Progenitor cell of endocrine pancreas (in vitro differentiated cells): ENCODE measurements at regions not wholly inside any gene's neighbourhood (a gene's known extent, or its start where the extent isn't known, plus 50 kb on each side); places are given as distances from the start of the nearest gene placed in this dataset.

Experiments
- DNase-seq: peaks from one replicate; pipeline ENCODE4 v3.0.0; 2021; ENCODE audit warnings: low spot score; ENCODE audit not compliant: unreplicated experiment
- H3K27ac Mint-ChIP-seq: 2 replicates; pipeline ENCODE4 v1.8.0; 2021; ENCODE audit warnings: mild to moderate bottlenecking, moderate library complexity, mixed read lengths
- H3K27me3 Mint-ChIP-seq: 2 replicates; pipeline ENCODE4 v1.8.0; 2021; ENCODE audit warnings: mixed read lengths
- H3K36me3 Mint-ChIP-seq: 2 replicates; pipeline ENCODE4 v1.8.0; 2022; ENCODE audit warnings: mixed read lengths; ENCODE audit not compliant: insufficient read depth
- H3K4me1 Mint-ChIP-seq: 2 replicates; pipeline ENCODE4 v1.8.0; 2021; ENCODE audit warnings: low read depth, mixed read lengths
- H3K4me3 Mint-ChIP-seq: 2 replicates; pipeline ENCODE4 v1.8.0; 2021; ENCODE audit warnings: low read depth, mild to moderate bottlenecking, moderate library complexity, mixed read lengths
- H3K9me3 Mint-ChIP-seq: 2 replicates; pipeline ENCODE4 v1.8.0; 2021; ENCODE audit warnings: low read depth, mixed read lengths
- TF ChIP-seq, protein P1 (sequence below): fragments of 200-600 bp; sonication (generic); IDR thresholded peaks from one replicate; pipeline ENCODE4 v1.5.0; 2021; ENCODE audit warnings: antibody characterized with exemption, mild to moderate bottlenecking; ENCODE audit not compliant: unreplicated experiment

DNA sequence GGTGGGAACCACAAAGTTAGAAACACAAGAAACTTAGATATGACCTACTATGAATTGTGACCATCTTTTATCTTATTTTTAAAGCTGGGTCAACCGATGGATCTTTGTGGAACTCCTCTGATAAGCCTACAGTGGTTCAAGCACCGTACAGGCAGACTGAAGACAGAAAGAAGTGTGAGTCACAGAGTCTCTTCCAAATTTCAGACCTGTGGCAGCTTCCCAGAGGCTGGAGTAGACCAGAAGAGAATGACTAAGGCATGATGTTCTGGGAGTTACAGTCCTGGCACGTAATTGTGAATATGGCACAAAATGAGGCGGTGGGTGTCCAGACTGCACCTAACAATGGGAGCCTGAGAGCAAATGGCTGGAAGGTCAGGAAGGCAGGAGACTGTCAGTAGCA, 70.0 kb downstream of the LMO4 start:
- Mint-ChIP-seq H3K36me3 (no peaks in the 10 kb centered on the region), H3K4me3 (no peak overlapping the region), H3K27ac (no peak overlapping the region), H3K9me3 (no peaks in the 10 kb centered on the region), H3K4me1 (no peaks in the 10 kb centered on the region), H3K27me3 (no peaks in the 10 kb centered on the region)
- TF ChIP-seq, protein P1, sequence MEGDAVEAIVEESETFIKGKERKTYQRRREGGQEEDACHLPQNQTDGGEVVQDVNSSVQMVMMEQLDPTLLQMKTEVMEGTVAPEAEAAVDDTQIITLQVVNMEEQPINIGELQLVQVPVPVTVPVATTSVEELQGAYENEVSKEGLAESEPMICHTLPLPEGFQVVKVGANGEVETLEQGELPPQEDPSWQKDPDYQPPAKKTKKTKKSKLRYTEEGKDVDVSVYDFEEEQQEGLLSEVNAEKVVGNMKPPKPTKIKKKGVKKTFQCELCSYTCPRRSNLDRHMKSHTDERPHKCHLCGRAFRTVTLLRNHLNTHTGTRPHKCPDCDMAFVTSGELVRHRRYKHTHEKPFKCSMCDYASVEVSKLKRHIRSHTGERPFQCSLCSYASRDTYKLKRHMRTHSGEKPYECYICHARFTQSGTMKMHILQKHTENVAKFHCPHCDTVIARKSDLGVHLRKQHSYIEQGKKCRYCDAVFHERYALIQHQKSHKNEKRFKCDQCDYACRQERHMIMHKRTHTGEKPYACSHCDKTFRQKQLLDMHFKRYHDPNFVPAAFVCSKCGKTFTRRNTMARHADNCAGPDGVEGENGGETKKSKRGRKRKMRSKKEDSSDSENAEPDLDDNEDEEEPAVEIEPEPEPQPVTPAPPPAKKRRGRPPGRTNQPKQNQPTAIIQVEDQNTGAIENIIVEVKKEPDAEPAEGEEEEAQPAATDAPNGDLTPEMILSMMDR, result no peak
- DNase-seq, result no peak

DNA sequence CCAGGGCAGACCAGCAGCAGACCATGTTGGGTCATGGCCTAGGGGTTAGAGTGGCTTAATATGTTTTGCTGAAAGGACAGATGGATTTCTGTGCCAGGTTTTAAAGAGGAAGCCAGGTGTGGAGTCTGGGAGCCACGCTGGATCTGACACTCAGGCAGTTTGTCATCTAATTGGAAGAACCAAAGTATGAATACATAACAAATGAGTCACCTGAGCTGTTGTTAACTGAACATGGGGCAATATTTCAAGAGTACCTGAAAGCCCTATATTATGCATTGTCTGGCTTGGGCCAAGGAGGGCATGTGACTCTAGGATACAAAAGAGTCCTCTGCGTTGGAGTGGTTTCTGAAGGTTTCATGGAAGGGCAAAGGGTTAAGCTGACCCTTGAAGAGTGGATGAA, 70.6 kb downstream of the LMO4 start:
- H3K27me3 Mint-ChIP-seq, result no peaks in the 10 kb centered on the region
- no peak for DNase-seq
- no peak overlapping the region for H3K4me3 Mint-ChIP-seq
- no peak overlapping the region for H3K27ac Mint-ChIP-seq
- no peaks in the 10 kb centered on the region for H3K9me3 Mint-ChIP-seq
- TF ChIP-seq, protein P1, result no peak
- H3K4me1 Mint-ChIP-seq, result no peaks in the 10 kb centered on the region
- H3K36me3 Mint-ChIP-seq, result no peaks in the 10 kb centered on the region

DNA sequence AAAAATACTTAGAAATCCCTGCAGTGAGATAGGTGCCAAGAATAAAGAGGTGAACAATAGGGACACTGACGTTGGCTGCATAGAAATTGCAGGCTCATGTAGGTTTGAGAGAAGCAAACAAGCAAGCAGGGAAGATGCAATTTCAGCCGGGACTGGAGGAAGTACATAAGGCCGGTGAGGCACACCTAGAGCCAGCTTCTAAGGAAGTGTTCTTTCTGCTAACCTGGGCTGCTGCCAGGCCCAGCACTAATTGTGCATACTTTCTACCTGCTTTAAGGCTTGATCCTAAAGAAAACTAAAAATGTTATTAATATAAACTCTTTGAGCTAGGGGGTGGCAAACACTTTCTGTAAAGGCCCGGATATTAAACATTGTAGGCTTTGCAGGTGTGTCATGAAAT, 71.0 kb downstream of the LMO4 start:
- Mint-ChIP-seq H3K27me3 (no peaks in the 10 kb centered on the region), H3K4me1 (no peaks in the 10 kb centered on the region), H3K36me3 (no peaks in the 10 kb centered on the region), H3K9me3 (no peaks in the 10 kb centered on the region), H3K27ac (no peak overlapping the region), H3K4me3 (no peak overlapping the region)
- TF ChIP-seq, protein P1, result no peak
- no peak for DNase-seq

DNA sequence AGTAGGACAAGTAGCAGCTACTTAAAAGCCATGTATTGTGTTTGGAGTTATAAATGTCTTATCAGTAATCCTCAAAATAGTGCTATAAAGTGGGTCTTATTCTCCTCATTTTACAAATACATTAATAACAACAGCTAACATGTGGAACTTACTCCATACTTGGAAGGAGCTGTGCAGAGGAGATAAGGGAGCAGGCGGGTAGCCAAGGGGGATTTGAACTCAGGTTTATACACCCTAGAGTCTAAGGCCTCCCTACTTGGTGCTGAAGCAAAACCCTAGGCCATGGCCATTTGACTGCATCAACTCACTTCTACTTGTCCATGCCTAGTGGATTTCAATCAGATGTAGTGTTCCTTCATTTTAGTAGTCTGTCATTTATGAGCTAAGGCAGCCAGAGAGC, 72.1 kb downstream of the LMO4 start:
- Mint-ChIP-seq H3K9me3 (no peaks in the 10 kb centered on the region), H3K36me3 (no peaks in the 10 kb centered on the region), H3K27ac (no peak overlapping the region), H3K4me3 (no peak overlapping the region), H3K4me1 (no peaks in the 10 kb centered on the region), H3K27me3 (no peaks in the 10 kb centered on the region)
- DNase-seq, result no peak
- TF ChIP-seq, protein P1, result no peak

DNA sequence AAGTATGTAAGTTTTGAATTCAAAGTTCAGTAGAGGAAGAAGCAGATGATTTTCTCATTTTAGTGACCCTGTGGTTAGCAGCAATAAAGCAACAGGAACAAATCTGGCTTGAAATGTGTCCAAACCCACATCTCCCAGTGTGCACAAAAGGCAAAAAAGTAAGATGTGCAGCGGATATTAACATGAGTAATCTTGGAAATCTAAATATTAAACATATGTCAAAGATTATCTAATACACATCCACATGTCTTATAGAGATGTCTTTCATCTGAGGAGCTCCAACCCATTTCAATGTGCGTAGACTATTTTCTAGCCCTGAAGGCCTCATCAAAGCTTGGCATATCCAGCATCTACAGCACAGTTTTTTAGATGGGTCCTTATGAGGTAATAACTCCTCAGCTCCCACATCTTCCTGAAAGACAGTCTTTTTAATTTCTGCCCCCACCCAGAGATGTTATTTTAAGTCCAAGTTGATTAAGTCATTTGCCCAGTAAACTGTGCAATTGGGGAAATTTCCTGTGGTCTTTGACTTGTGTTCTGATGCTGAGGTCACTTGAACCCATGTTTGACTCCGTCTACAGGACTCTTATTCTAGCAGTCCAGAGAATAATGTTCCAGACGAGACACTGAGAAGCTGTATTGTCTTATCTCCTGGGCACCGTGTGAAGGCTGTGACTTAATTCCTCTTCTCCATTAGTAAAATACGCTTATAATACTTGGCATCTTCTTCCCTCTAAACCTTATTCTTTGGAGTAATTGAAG, 73.7 kb downstream of the LMO4 start:
- TF ChIP-seq, protein P1, result no peak
- Mint-ChIP-seq H3K27ac (no peak overlapping the region), H3K4me1 (no peaks in the 10 kb centered on the region), H3K36me3 (no peaks in the 10 kb centered on the region), H3K9me3 (no peaks in the 10 kb centered on the region), H3K27me3 (no peaks in the 10 kb centered on the region), H3K4me3 (no peak overlapping the region)
- DNase-seq, result no peak
